H1 (cell line): ENCODE measurements at regions not wholly inside any gene's neighbourhood (a gene's known extent, or its start where the extent isn't known, plus 50 kb on each side); places are given as distances from the start of the nearest gene placed in this dataset.

Experiments used
- CTCF ChIA-PET: fragments of 300-600 bp; sonication (Branson Sonifier 250); formaldehyde crosslinking; loops from one replicate; lab custom pipeline; 2021; ENCODE audit not compliant: partially characterized antibody; lab: Charles Lee
- POLR2A ChIA-PET: fragments of 300-600 bp; sonication (Branson Sonifier 250); formaldehyde crosslinking; loops from one replicate; lab custom pipeline; 2021; ENCODE audit warnings: inconsistent platforms; ENCODE audit not compliant: partially characterized antibody; lab: Charles Lee
- DNase-seq, 2 experiments: peaks; one replicate each; pipeline versions ENCODE4 v3.0.0 to v3.0.0-alpha.2; 2010 to 2022; ENCODE audit warnings: low spot score in 2 of 2, low read depth in 1 of 2, mixed read lengths in 1 of 2
- FAIRE-seq: peaks from 2 replicates; lab custom pipeline; 2011; peaks lifted over from hg19 to GRCh38; lab: Jason Lieb, UNC
- H2AFZ ChIP-seq: 2 replicates; pipeline ENCODE4 v1.8.1; 2012; ENCODE audit warnings: low read length, inconsistent platforms
- H2AK5ac ChIP-seq: 2 replicates; pipeline ENCODE4 v1.6.1; 2013; ENCODE audit warnings: low read depth, low read length
- H2BK120ac ChIP-seq: replicated peaks from 2 replicates; pipeline ENCODE3; 2013; ENCODE audit warnings: low read depth, low read length, inconsistent platforms
- H2BK12ac ChIP-seq: 2 replicates; pipeline ENCODE4 v1.6.1; 2013; ENCODE audit warnings: low read depth, low read length
- H2BK15ac ChIP-seq: 2 replicates; pipeline ENCODE4 v1.6.1; 2013; ENCODE audit warnings: low read length
- H2BK20ac ChIP-seq: 2 replicates; pipeline ENCODE4 v1.6.1; 2013; ENCODE audit warnings: low read length
- H2BK5ac ChIP-seq: 2 replicates; pipeline ENCODE4 v1.6.1; 2013; ENCODE audit warnings: low read depth, low read length
- H3K14ac ChIP-seq: 2 replicates; pipeline ENCODE4 v1.6.1; 2013; ENCODE audit warnings: inconsistent platforms; ENCODE audit not compliant: insufficient read length
- H3K18ac ChIP-seq: 2 replicates; pipeline ENCODE4 v1.6.1; 2013; ENCODE audit warnings: low read length; ENCODE audit errors: extremely low read depth
- H3K23ac ChIP-seq: 2 replicates; pipeline ENCODE4 v1.6.1; 2013; ENCODE audit warnings: inconsistent platforms; ENCODE audit not compliant: insufficient read length
- H3K23me2 ChIP-seq: 2 replicates; pipeline ENCODE4 v1.6.1; 2013; ENCODE audit warnings: low read depth, low read length
- H3K27ac ChIP-seq: 2 replicates; pipeline ENCODE4 v1.6.1; 2011; ENCODE audit warnings: low read depth, low read length, inconsistent platforms
- H3K27me3 ChIP-seq, 4 experiments: replicated peaks in 1 of 4; 1 replicate in 1 of 4; 2 replicates in 3 of 4; pipeline versions ENCODE4 v1.6.1 to v1.8.1; 2011 to 2013; ENCODE audit warnings: low read length in 3 of 4, mild to moderate bottlenecking in 3 of 4, inconsistent platforms in 2 of 4, mixed read lengths in 2 of 4, moderate library complexity in 1 of 4; ENCODE audit not compliant: control insufficient read depth in 3 of 4, insufficient read depth in 3 of 4; ENCODE audit errors: extremely low read depth in 1 of 4
- H3K36me3 ChIP-seq, 4 experiments: 2 replicates each; pipeline versions ENCODE4 v1.6.1 to v1.8.1; 2011 to 2013; ENCODE audit warnings: mild to moderate bottlenecking in 4 of 4, low read length in 3 of 4, moderate library complexity in 2 of 4, control low read depth in 1 of 4, inconsistent platforms in 1 of 4; ENCODE audit not compliant: insufficient read depth in 4 of 4, control insufficient read depth in 2 of 4
- H3K4ac ChIP-seq: replicated peaks from 2 replicates; pipeline ENCODE3; 2013; ENCODE audit warnings: low read length, low read depth, mixed read lengths, inconsistent platforms; ENCODE audit not compliant: insufficient read length
- H3K4me1 ChIP-seq, 4 experiments: replicated peaks in 1 of 4; 1 replicate in 1 of 4; 2 replicates in 3 of 4; pipeline versions ENCODE4 v1.6.1 to v1.8.1; 2011 to 2013; ENCODE audit warnings: low read length in 3 of 4, inconsistent platforms in 2 of 4, mixed read lengths in 1 of 4; ENCODE audit not compliant: insufficient read depth in 4 of 4, control insufficient read depth in 3 of 4
- H3K4me2 ChIP-seq, 2 experiments: 2 replicates each; pipeline versions ENCODE4 v1.6.1 to v1.8.1; 2011 to 2013; ENCODE audit warnings: low read depth in 2 of 2, low read length in 2 of 2, control low read depth in 1 of 2, inconsistent platforms in 1 of 2, mild to moderate bottlenecking in 1 of 2; ENCODE audit not compliant: insufficient read depth in 1 of 2
- H3K4me3 ChIP-seq, 4 experiments: fragments of 200-600, 300-600 bp in 1 of 4; sonication (generic), shearing (Covaris generic), sonication (Bioruptor Twin) in 1 of 4; 2 replicates each; pipeline versions ENCODE4 v1.5.1 to v1.8.1; 2011 to 2016; ENCODE audit warnings: low read length in 4 of 4, low read depth in 3 of 4, control low read depth in 2 of 4, inconsistent platforms in 2 of 4, mild to moderate bottlenecking in 2 of 4, mixed read lengths in 1 of 4, moderate library complexity in 1 of 4; ENCODE audit not compliant: insufficient read depth in 2 of 4; ENCODE audit errors: extremely low read depth in 1 of 4
- H3K56ac ChIP-seq: replicated peaks from 2 replicates; pipeline ENCODE3; 2013; ENCODE audit warnings: low read depth, mild to moderate bottlenecking, mixed read lengths, low read length, inconsistent platforms; ENCODE audit not compliant: insufficient read length
- H3K79me1 ChIP-seq: 2 replicates; pipeline ENCODE4 v1.6.1; 2013; ENCODE audit warnings: low read depth, low read length, control low read depth
- H3K79me2 ChIP-seq, 2 experiments: 2 replicates each; pipeline versions ENCODE4 v1.6.1 to v1.8.1; 2012 to 2013; ENCODE audit warnings: low read length in 2 of 2, mild to moderate bottlenecking in 2 of 2, inconsistent platforms in 1 of 2; ENCODE audit not compliant: insufficient read depth in 2 of 2, control insufficient read depth in 1 of 2
- H3K9ac ChIP-seq, 4 experiments: replicated peaks in 1 of 4; 1 replicate in 1 of 4; 2 replicates in 3 of 4; pipeline versions ENCODE4 v1.6.1 to v1.8.1; 2011 to 2013; ENCODE audit warnings: low read depth in 3 of 4, low read length in 3 of 4, control low read depth in 2 of 4, mild to moderate bottlenecking in 2 of 4, moderate library complexity in 2 of 4, inconsistent platforms in 1 of 4; ENCODE audit errors: extremely low read depth in 1 of 4
- H3K9me3 ChIP-seq, 2 experiments: 2 replicates each; pipeline versions ENCODE4 v1.6.1 to v1.8.1; 2012 to 2013; ENCODE audit warnings: mild to moderate bottlenecking in 2 of 2, moderate library complexity in 2 of 2, control low read depth in 1 of 2, inconsistent platforms in 1 of 2, low read depth in 1 of 2, low read length in 1 of 2, mixed read lengths in 1 of 2; ENCODE audit not compliant: insufficient read depth in 2 of 2
- H4K20me1 ChIP-seq, 2 experiments: replicated peaks in 1 of 2; 2 replicates each; pipeline versions ENCODE3 to v1.8.1; 2011 to 2013; ENCODE audit warnings: inconsistent platforms in 2 of 2, low read length in 2 of 2, mild to moderate bottlenecking in 1 of 2; ENCODE audit not compliant: insufficient read depth in 2 of 2, control insufficient read depth in 1 of 2
- H4K5ac ChIP-seq: 2 replicates; pipeline ENCODE4 v1.6.1; 2013; ENCODE audit warnings: low read length, low read depth, mixed read lengths, inconsistent platforms; ENCODE audit not compliant: insufficient read length
- H4K8ac ChIP-seq: 2 replicates; pipeline ENCODE4 v1.8.0; 2013; ENCODE audit warnings: mild to moderate bottlenecking, moderate library complexity, low read length, inconsistent platforms; ENCODE audit not compliant: insufficient read depth; ENCODE audit errors: extremely low read depth
- H4K91ac ChIP-seq: replicated peaks from 2 replicates; pipeline ENCODE3; 2013; ENCODE audit warnings: low read length, mixed read lengths, inconsistent platforms; ENCODE audit not compliant: insufficient read length
- CBX5 ChIP-seq: fragments of 300-800, 300-1000 bp; sonication (generic); IDR thresholded peaks from 2 replicates; pipeline ENCODE4 v1.7.1; 2016; ENCODE audit warnings: antibody characterized with exemption, low read length, low read depth
- PHF8 ChIP-seq: fragments of 200-600 bp; sonication (generic); conservative IDR thresholded peaks from 2 replicates; pipeline ENCODE4 v1.7.1; 2012; ENCODE audit warnings: low read depth, mild to moderate bottlenecking, inconsistent platforms, low read length, moderate library complexity
- POLR2AphosphoS5 ChIP-seq: IDR thresholded peaks from 2 replicates; pipeline ENCODE4 v1.6.1; 2011; ENCODE audit warnings: low read depth, low read length
- RAD21 ChIP-seq, 2 experiments: IDR thresholded peaks in 1 of 2; conservative IDR thresholded peaks in 1 of 2; 2 replicates each; pipeline ENCODE4 v1.6.1; 2011; ENCODE audit warnings: low read depth in 2 of 2, low read length in 2 of 2, improper control_type of control experiment in 1 of 2, inconsistent platforms in 1 of 2, mild to moderate bottlenecking in 1 of 2, moderate library complexity in 1 of 2
- RXRA ChIP-seq: IDR thresholded peaks from 2 replicates; pipeline ENCODE4 v1.6.1; 2011; ENCODE audit warnings: low read depth, mild to moderate bottlenecking, low read length, moderate library complexity; ENCODE audit not compliant: insufficient read depth
- SP4 ChIP-seq: IDR thresholded peaks from 2 replicates; pipeline ENCODE4 v1.6.1; 2012; ENCODE audit warnings: low read length, inconsistent platforms
- WGBS, 2 experiments: shearing (Covaris generic) in 1 of 2; methylation state at CpG; one replicate each; pipeline versions ENCODE4 v1.1.6 to v1.1.7; 2013 to 2015; ENCODE audit warnings: low lambda C conversion rate in 2 of 2, mixed read lengths in 2 of 2, inconsistent platforms in 1 of 2, low coverage in 1 of 2, missing lambda C conversion rate in 1 of 2; ENCODE audit not compliant: insufficient replicate concordance in 2 of 2, insufficient coverage in 1 of 2, insufficient read length in 1 of 2; ENCODE audit errors: extremely low coverage in 1 of 2, missing lambda C conversion rate in 1 of 2; 5-methylcytosine and 5-hydroxymethylcytosine counted together
- TF ChIP-seq, protein P1 (sequence below): IDR thresholded peaks from 2 replicates; pipeline ENCODE4 v1.6.1; 2012; ENCODE audit warnings: low read length, inconsistent platforms

DNA sequence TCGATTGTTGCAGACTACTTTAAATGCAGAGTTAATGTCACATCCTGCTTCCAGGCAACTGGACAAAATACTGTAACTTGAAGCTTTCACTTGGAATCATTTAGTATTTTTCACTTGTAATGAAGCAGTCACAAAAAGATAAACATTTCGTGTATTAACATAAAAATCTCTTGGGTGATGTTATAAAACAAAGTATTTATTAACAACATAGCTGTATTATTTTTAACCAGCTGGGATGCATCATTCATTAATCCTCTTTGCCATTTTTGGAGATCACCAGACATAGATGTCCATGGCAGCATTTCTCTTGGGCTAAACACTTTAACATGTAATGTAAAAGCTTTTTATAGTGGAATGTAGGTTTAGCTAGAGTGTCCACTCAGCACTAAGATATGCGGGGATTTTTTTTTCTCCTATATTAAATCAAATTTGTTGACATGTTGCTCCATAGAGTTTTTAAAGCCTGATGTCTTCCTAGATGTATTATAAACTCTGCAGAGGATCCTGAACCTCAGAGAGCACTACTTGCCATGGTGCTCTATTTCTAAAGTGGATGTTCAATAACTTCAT lies 193.7 kb upstream of the SPANXN4 start:
- H3K56ac ChIP-seq: no peak overlapping the region
- H2BK120ac ChIP-seq: no peak overlapping the region
- CTCF ChIA-PET: no interaction called here
- H2BK15ac ChIP-seq: no peak overlapping the region
- no peak overlapping the region for H2BK20ac ChIP-seq
- no peak overlapping the region for H2BK12ac ChIP-seq
- H2AFZ ChIP-seq: no peak overlapping the region
- no peaks in the 10 kb centered on the region for H3K4me1 ChIP-seq
- H4K5ac ChIP-seq: no peak overlapping the region
- no peak overlapping the region for H2BK5ac ChIP-seq
- H3K4me3 ChIP-seq: no peak overlapping the region
- no peaks in the 10 kb centered on the region for H3K36me3 ChIP-seq
- H3K79me1 ChIP-seq: no peaks in the 10 kb centered on the region
- POLR2A ChIA-PET: no interaction called here
- H4K20me1 ChIP-seq: no peaks in the 10 kb centered on the region
- H3K9ac ChIP-seq: no peak overlapping the region
- no peak overlapping the region for H3K14ac ChIP-seq
- no peaks in the 10 kb centered on the region for H3K23me2 ChIP-seq
- no peak overlapping the region for H4K91ac ChIP-seq
- no peak for DNase-seq
- no peak for FAIRE-seq
- no peak overlapping the region for H3K4ac ChIP-seq
- no peak for TF ChIP-seq RXRA
- TF ChIP-seq, protein P1, sequence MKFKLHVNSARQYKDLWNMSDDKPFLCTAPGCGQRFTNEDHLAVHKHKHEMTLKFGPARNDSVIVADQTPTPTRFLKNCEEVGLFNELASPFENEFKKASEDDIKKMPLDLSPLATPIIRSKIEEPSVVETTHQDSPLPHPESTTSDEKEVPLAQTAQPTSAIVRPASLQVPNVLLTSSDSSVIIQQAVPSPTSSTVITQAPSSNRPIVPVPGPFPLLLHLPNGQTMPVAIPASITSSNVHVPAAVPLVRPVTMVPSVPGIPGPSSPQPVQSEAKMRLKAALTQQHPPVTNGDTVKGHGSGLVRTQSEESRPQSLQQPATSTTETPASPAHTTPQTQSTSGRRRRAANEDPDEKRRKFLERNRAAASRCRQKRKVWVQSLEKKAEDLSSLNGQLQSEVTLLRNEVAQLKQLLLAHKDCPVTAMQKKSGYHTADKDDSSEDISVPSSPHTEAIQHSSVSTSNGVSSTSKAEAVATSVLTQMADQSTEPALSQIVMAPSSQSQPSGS: no peak
- no peak for TF ChIP-seq SP4
- no peak for TF ChIP-seq PHF8
- no peak for TF ChIP-seq CBX5
- TF ChIP-seq RAD21 (IDR thresholded peaks at IDR 0.05 in 1 of 2, conservative IDR thresholded peaks at IDR 0.05 in 1 of 2; ENCODE audit: low read depth in 2 of 2, low read length in 2 of 2): no peak
- no peak for TF ChIP-seq POLR2AphosphoS5
- H3K27me3 ChIP-seq: no peaks in the 10 kb centered on the region
- H3K79me2 ChIP-seq: no peaks in the 10 kb centered on the region
- H3K23ac ChIP-seq: no peak overlapping the region
- H2AK5ac ChIP-seq: no peak overlapping the region
- WGBS, 2 experiments: 90% methylated on average over 3 of the region's 3 CpGs; no CpG with 5 or more reads in 1 of the 2 experiments
- H3K4me2 ChIP-seq: no peak overlapping the region
- no peak overlapping the region for H3K18ac ChIP-seq
- no peak overlapping the region for H4K8ac ChIP-seq
- H3K9me3 ChIP-seq: no peaks in the 10 kb centered on the region
- no peak overlapping the region for H3K27ac ChIP-seq
